ENCODE measurements at regions not wholly inside any gene's neighbourhood (a gene's known extent, or its start where the extent isn't known, plus 50 kb on each side); places are given as distances from the start of the nearest gene placed in this dataset.
A peak's percentile ranks its signal among the peaks of the same experiment; 100 is the strongest.

GRCh38 chr9:31535651-31536050 lies 848.8 kb upstream of the ACO1 start:
- WGBS = 90% methylated on average over 2 of the region's 2 CpGs
- intact Hi-C loops (cut with DNase I) = no loop called here
- Histone ChIP-seq H3K36me3 (no peaks in the 10 kb centered on the region), H3K27ac (replicated peaks in 1 of 4) (no peak overlapping the region), H3K4me3 (no peak overlapping the region), H3K9me3 (no peaks in the 10 kb centered on the region), H3K27me3 (no peaks in the 10 kb centered on the region), H3K4me1 (peaks cover 0 to 34% (median 32%) of the 10 kb centered on the region in 4 donors)
- TF ChIP-seq CTCF (IDR thresholded peaks at IDR 0.05) = no peak
- no peak for TF ChIP-seq POLR2AphosphoS5 (IDR thresholded peaks at IDR 0.05)
- no peak for TF ChIP-seq EP300 (IDR thresholded peaks at IDR 0.05)
- TF ChIP-seq POLR2A (IDR thresholded peaks at IDR 0.05; ENCODE audit: low read depth) = no peak
- no peak for DNase-seq (ENCODE audit: extremely low spot score)

- WGBS = 50% methylated on average over 4 of the region's 4 CpGs
- Histone ChIP-seq H3K4me3 (no peak overlapping the region), H3K4me1 (peaks cover 0 to 41% (median 37%) of the 10 kb centered on the region in 4 donors), H3K9me3 (no peaks in the 10 kb centered on the region), H3K36me3 (no peaks in the 10 kb centered on the region), H3K27me3 (no peaks in the 10 kb centered on the region), H3K27ac (replicated peaks in 1 of 4) (no peak overlapping the region)
- intact Hi-C loops (cut with DNase I) = no loop called here
- TF ChIP-seq EP300 (IDR thresholded peaks at IDR 0.05) (no peak), CTCF (IDR thresholded peaks at IDR 0.05) (no peak), POLR2A (IDR thresholded peaks at IDR 0.05; ENCODE audit: low read depth) (no peak), POLR2AphosphoS5 (IDR thresholded peaks at IDR 0.05) (no peak)
- DNase-seq (ENCODE audit: extremely low spot score) = no peak
Measured at GRCh38 chr9:31536471-31536870, 848.0 kb upstream of the ACO1 start.

GRCh38 chr9:31541721-31542281 lies 842.6 kb upstream of the ACO1 start:
- peaks cover 0 to 46% (median 45%) of the 10 kb centered on the region in 4 donors for H3K4me1 ChIP-seq
- intact Hi-C loops (cut with DNase I) = no loop called here
- H3K27me3 ChIP-seq = no peaks in the 10 kb centered on the region
- no peaks in the 10 kb centered on the region for H3K36me3 ChIP-seq
- 33% methylated on average over 4 of the region's 4 CpGs for WGBS
- peak overlapping the region in 2 of 4 donors; percentile 10 to 12 for H3K4me3 ChIP-seq
- H3K9me3 ChIP-seq = no peaks in the 10 kb centered on the region
- TF ChIP-seq POLR2A (IDR thresholded peaks at IDR 0.05; ENCODE audit: low read depth) (no peak), POLR2AphosphoS5 (IDR thresholded peaks at IDR 0.05) (no peak), EP300 (IDR thresholded peaks at IDR 0.05) (no peak), CTCF (IDR thresholded peaks at IDR 0.05) (no peak)
- DNase-seq (ENCODE audit: extremely low spot score) = no peak
- peak overlapping the region; percentile 29 to 59 (median 48) for H3K27ac ChIP-seq (replicated peaks in 1 of 4)

- Histone ChIP-seq H3K4me3 (peak overlapping the region in 1 of 4 donors; percentile 12), H3K27ac (replicated peaks in 1 of 4) (peak overlapping the region in 3 of 4 donors; percentile 29 to 59 (median 54)), H3K27me3 (no peaks in the 10 kb centered on the region), H3K4me1 (peaks cover 0 to 43% (median 42%) of the 10 kb centered on the region in 4 donors), H3K9me3 (no peaks in the 10 kb centered on the region), H3K36me3 (no peaks in the 10 kb centered on the region)
- WGBS = 44% methylated on average over 5 of the region's 5 CpGs
- peak in 2 of 3 experiments; percentile 13 to 51 for TF ChIP-seq CTCF (IDR thresholded peaks at IDR 0.05)
- no peak for TF ChIP-seq POLR2A (IDR thresholded peaks at IDR 0.05; ENCODE audit: low read depth)
- TF ChIP-seq POLR2AphosphoS5 (IDR thresholded peaks at IDR 0.05) = no peak
- no peak for DNase-seq (ENCODE audit: extremely low spot score)
- intact Hi-C loops (cut with DNase I) = no loop called here
Measured at GRCh38 chr9:31542384-31543055, 841.9 kb upstream of the ACO1 start.

Measured in esophagus muscularis mucosa (tissue), 4 donors.